ENCODE measurements at regions not wholly inside any gene's neighbourhood (a gene's known extent, or its start where the extent isn't known, plus 50 kb on each side); places are given as distances from the start of the nearest gene placed in this dataset.

DNA sequence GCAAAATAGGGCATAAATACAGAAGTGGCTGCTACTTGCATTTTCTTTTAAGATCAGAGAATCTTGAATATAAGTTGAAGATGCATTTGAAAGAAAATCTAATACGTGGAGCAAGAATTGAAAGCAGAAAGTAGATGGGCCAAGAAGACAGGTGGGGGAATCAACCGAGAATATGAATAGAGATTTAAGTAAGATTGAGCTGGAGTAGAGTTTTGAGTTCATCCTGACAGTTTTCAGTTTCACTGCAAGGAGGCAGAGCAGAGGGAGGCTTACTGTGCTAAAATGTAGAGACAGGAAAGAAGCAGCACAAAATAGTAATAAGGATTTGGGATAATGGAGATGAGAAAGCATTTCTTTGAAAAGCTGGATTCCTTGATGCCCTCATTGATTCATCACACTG, 214.5 kb downstream of the GJA1 start:
- TF ChIP-seq, protein P1, sequence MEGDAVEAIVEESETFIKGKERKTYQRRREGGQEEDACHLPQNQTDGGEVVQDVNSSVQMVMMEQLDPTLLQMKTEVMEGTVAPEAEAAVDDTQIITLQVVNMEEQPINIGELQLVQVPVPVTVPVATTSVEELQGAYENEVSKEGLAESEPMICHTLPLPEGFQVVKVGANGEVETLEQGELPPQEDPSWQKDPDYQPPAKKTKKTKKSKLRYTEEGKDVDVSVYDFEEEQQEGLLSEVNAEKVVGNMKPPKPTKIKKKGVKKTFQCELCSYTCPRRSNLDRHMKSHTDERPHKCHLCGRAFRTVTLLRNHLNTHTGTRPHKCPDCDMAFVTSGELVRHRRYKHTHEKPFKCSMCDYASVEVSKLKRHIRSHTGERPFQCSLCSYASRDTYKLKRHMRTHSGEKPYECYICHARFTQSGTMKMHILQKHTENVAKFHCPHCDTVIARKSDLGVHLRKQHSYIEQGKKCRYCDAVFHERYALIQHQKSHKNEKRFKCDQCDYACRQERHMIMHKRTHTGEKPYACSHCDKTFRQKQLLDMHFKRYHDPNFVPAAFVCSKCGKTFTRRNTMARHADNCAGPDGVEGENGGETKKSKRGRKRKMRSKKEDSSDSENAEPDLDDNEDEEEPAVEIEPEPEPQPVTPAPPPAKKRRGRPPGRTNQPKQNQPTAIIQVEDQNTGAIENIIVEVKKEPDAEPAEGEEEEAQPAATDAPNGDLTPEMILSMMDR (IDR thresholded peaks at IDR 0.05), result no peak
- TF ChIP-seq POLR2A (IDR thresholded peaks at IDR 0.05), result no peak

All from heart left ventricle (tissue), 13 donors.